RWPE1 (cell line): ENCODE measurements at regions not wholly inside any gene's neighbourhood (a gene's known extent, or its start where the extent isn't known, plus 50 kb on each side); places are given as distances from the start of the nearest gene placed in this dataset.

ENCODE experiments used
- CTCF ChIA-PET: fragments of 350-600 bp; sonication (Branson Sonifier 250); formaldehyde crosslinking; extraction: SDS; loops from one replicate; lab custom pipeline; 2021; lab: Yijun Ruan, JAX
- POLR2A ChIA-PET: fragments of 400-600 bp; formaldehyde crosslinking; extraction: SDS; loops from one replicate; lab custom pipeline; 2020; ENCODE audit warnings: antibody characterized with exemption; ENCODE audit not compliant: low non-redundant PET; lab: Yijun Ruan, JAX
- DNase-seq: peaks from one replicate; pipeline ENCODE4 v3.0.0; 2012; ENCODE audit warnings: low spot score
- H3K27ac ChIP-seq: fragments of 450-650 bp; 2 replicates; pipeline ENCODE4 v1.5.1; 2017
- CTCF ChIP-seq: fragments of 450-650 bp; conservative IDR thresholded peaks from 2 replicates; pipeline ENCODE4 v1.5.1; 2017; ENCODE audit warnings: low read depth, mild to moderate bottlenecking

- no peak for TF ChIP-seq CTCF
- DNase-seq = no peak
- POLR2A ChIA-PET = no interaction called here
Observed at GRCh38 chr9:26561928-26562327, 330.7 kb downstream of the CAAP1 start.

GRCh38 chr9:26559506-26559905, 333.1 kb downstream of the CAAP1 start:
- ChIA-PET CTCF (no interaction called here), POLR2A (no interaction called here)
- no peak for DNase-seq

More at GRCh38 chr9:26561928-26562327, 330.7 kb downstream of the CAAP1 start:
- H3K27ac ChIP-seq = no peak overlapping the region
- CTCF ChIA-PET = interaction anchor here (0.7 kb wide), 1 partner anchor 63 kb away, joined by 5 read pairs; no protein-coding TSS in a partner anchor

GRCh38 chr9:26551971-26552370, 340.6 kb downstream of the CAAP1 start:
- ChIA-PET CTCF (no interaction called here), POLR2A (no interaction called here)
- no peak for DNase-seq
- H3K27ac ChIP-seq = no peak overlapping the region
- TF ChIP-seq CTCF = no peak

More at GRCh38 chr9:26559506-26559905, 333.1 kb downstream of the CAAP1 start:
- H3K27ac ChIP-seq = no peak overlapping the region
- TF ChIP-seq CTCF = no peak

- CTCF ChIA-PET = no interaction called here
- no peak for TF ChIP-seq CTCF
- POLR2A ChIA-PET = no interaction called here
- H3K27ac ChIP-seq = no peak overlapping the region
- DNase-seq = no peak
Observed at GRCh38 chr9:26551451-26551850, 341.2 kb downstream of the CAAP1 start.

GRCh38 chr9:26548781-26549290, 343.8 kb downstream of the CAAP1 start:
- no peak for TF ChIP-seq CTCF
- no peak overlapping the region for H3K27ac ChIP-seq
- POLR2A ChIA-PET = no interaction called here
- no peak for DNase-seq
- CTCF ChIA-PET = interaction anchor here (1.4 kb wide), 1 partner anchor 65 kb away, joined by 4 read pairs; no protein-coding TSS in a partner anchor

GRCh38 chr9:26539867-26540493, 352.6 kb downstream of the CAAP1 start:
- CTCF ChIA-PET = no interaction called here

More at GRCh38 chr9:26539867-26540493, 352.6 kb downstream of the CAAP1 start:
- no peak for TF ChIP-seq CTCF
- POLR2A ChIA-PET = no interaction called here
- DNase-seq = no peak
- no peak overlapping the region for H3K27ac ChIP-seq
